Neural crest cell (in vitro differentiated cells): ENCODE measurements at regions not wholly inside any gene's neighbourhood (a gene's known extent, or its start where the extent isn't known, plus 50 kb on each side); places are given as distances from the start of the nearest gene placed in this dataset.

Source experiments
- DNase-seq: peaks from one replicate; pipeline ENCODE4 v3.0.0; 2021; ENCODE audit warnings: low read depth, mixed read lengths, low spot score
- H3K27ac Mint-ChIP-seq: one replicate; pipeline ENCODE4 v1.8.0; 2021; ENCODE audit warnings: mild to moderate bottlenecking, mixed read lengths; ENCODE audit not compliant: unreplicated experiment
- H3K27me3 Mint-ChIP-seq: 2 replicates; pipeline ENCODE4 v1.8.0; 2021; ENCODE audit warnings: low read depth, mild to moderate bottlenecking, mixed read lengths
- H3K36me3 Mint-ChIP-seq: 2 replicates; pipeline ENCODE4 v1.8.0; 2021; ENCODE audit warnings: low read depth, mild to moderate bottlenecking, mixed read lengths
- H3K4me1 Mint-ChIP-seq: 2 replicates; pipeline ENCODE4 v1.8.0; 2021; ENCODE audit warnings: mixed read lengths
- H3K4me3 Mint-ChIP-seq: one replicate; pipeline ENCODE4 v1.8.0; 2021; ENCODE audit warnings: mild to moderate bottlenecking, mixed read lengths
- H3K9me3 Mint-ChIP-seq: 2 replicates; pipeline ENCODE4 v1.8.0; 2021; ENCODE audit warnings: mixed read lengths
- TF ChIP-seq, protein P1 (sequence below): fragments of 200-600 bp; sonication (generic); conservative IDR thresholded peaks from 2 replicates; pipeline ENCODE4 v1.5.0; 2021; ENCODE audit warnings: antibody characterized with exemption, mild to moderate bottlenecking

DNA sequence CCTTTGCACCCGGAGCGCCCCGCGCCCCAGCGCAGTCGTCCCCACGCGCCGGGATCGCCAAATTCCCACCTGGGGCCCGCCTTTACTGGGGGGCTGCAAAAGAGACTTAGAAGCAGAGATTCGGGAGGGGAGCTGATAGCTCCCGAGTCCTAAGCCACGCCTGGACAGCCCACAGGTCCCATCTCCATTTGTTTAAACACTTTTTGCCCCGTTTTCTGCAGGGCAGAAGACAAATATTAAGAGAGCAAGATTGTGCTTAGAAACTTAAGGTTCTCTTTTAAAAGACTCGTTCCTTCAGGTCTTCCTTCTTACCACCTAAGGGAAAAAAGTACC is 299.1 kb upstream of the NFE2L3 start:
- peak overlapping the region; percentile 73 for H3K4me3 Mint-ChIP-seq
- no peaks in the 10 kb centered on the region for H3K36me3 Mint-ChIP-seq
- no peak for DNase-seq
- peaks cover 60% of the 10 kb centered on the region for H3K4me1 Mint-ChIP-seq
- TF ChIP-seq, protein P1, sequence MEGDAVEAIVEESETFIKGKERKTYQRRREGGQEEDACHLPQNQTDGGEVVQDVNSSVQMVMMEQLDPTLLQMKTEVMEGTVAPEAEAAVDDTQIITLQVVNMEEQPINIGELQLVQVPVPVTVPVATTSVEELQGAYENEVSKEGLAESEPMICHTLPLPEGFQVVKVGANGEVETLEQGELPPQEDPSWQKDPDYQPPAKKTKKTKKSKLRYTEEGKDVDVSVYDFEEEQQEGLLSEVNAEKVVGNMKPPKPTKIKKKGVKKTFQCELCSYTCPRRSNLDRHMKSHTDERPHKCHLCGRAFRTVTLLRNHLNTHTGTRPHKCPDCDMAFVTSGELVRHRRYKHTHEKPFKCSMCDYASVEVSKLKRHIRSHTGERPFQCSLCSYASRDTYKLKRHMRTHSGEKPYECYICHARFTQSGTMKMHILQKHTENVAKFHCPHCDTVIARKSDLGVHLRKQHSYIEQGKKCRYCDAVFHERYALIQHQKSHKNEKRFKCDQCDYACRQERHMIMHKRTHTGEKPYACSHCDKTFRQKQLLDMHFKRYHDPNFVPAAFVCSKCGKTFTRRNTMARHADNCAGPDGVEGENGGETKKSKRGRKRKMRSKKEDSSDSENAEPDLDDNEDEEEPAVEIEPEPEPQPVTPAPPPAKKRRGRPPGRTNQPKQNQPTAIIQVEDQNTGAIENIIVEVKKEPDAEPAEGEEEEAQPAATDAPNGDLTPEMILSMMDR, result no peak
- no peaks in the 10 kb centered on the region for H3K9me3 Mint-ChIP-seq
- peaks cover 7% of the 10 kb centered on the region for H3K27me3 Mint-ChIP-seq
- peak overlapping the region; percentile 20 for H3K27ac Mint-ChIP-seq

DNA sequence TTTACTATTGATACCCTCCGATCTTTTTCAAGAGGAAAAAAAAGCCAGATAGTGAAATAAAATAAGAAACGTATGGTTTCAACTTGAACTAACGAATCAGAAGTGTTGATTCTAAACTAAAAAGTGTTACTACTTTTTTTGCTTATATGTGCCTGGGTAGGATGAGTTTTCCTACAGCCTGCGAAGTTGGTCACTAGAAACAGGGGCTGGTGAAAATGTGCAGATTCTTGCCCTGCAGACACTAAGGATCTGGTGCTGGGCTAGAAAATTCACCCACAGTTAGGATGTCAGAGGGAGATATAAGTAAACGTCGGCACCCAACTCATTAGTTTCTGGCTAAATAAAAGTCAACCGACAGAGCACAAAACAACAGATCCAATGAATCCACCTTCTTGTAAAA is 298.7 kb upstream of the NFE2L3 start:
- DNase-seq, result no peak
- Mint-ChIP-seq H3K27ac (peak overlapping the region; percentile 20), H3K9me3 (no peaks in the 10 kb centered on the region), H3K4me1 (peaks cover 56% of the 10 kb centered on the region), H3K36me3 (no peaks in the 10 kb centered on the region), H3K27me3 (peaks cover 7% of the 10 kb centered on the region), H3K4me3 (peak overlapping the region; percentile 73)
- TF ChIP-seq, protein P1, result no peak

DNA sequence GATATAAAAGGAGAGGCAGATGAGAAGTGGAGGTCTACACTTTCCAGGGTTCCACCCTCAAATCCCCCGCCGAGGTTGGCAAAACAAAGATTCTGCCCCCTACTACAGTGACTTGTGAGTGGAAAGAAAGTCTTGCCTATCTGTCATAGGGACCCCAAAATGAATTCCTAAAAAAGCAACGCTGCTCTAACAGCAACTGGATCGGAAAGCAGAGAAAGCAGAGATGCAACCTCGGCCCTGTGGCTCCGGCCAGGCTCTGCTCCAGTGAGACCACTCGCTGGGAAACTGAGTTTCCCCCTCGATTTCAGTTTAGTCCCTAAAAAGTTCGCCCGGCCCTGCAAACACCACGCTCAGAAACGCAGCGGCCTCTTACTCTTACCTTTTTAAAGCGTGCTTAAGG is 297.9 kb upstream of the NFE2L3 start:
- peak overlapping the region; percentile 73 for H3K4me3 Mint-ChIP-seq
- peaks cover 51% of the 10 kb centered on the region for H3K4me1 Mint-ChIP-seq
- peak overlapping the region; percentile 79 for H3K27ac Mint-ChIP-seq
- TF ChIP-seq, protein P1, result no peak
- H3K9me3 Mint-ChIP-seq, result no peaks in the 10 kb centered on the region
- no peak for DNase-seq
- peaks cover 7% of the 10 kb centered on the region for H3K27me3 Mint-ChIP-seq
- no peaks in the 10 kb centered on the region for H3K36me3 Mint-ChIP-seq

DNA sequence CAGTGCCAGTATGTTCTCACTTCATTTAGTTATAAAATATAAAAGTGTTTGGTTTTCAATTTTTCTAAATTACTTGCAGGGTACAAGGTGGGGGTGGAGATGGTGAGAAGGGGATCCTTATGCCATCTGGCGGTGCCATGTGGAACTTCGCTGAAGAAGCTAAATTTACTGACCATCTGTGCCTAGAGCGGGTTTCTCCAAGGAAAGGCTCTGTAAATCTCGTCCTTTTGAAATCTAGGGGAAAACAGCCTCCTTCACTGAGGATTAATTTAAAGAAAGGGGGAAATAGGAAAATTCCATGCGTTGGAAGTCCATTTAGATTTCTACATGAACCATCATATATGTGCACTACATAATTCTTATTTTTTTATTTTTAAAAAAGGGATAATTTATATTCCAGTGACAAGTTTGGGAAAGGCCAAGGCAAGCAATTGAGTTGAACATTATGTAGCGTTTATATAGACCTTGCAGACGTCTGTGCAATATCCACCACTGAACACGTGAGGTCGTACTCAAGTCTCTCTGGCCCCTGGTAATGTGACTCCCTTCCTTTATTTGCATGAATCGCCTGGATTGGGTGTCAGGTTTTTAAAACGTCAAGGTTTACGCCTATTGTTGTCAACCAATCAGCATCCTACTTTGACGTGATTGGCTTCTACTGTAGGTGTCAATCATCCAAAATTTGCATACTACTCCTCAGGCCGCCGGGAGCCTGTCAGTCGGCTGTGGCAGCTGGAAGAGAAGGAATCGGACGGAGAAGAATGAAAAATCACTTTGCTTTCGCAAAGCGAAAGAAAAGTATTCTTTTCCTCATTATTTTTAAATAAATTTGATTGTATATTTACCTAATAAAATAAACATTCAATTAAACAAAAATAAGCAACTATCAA is 297.1 kb upstream of the NFE2L3 start:
- TF ChIP-seq, protein P1, result peak; percentile 80
- Mint-ChIP-seq H3K27ac (no peak overlapping the region), H3K27me3 (peaks cover 7% of the 10 kb centered on the region), H3K4me3 (peak overlapping the region; percentile 84), H3K9me3 (no peaks in the 10 kb centered on the region), H3K4me1 (peaks cover 43% of the 10 kb centered on the region), H3K36me3 (no peaks in the 10 kb centered on the region)
- DNase-seq, result peak; percentile 63

DNA sequence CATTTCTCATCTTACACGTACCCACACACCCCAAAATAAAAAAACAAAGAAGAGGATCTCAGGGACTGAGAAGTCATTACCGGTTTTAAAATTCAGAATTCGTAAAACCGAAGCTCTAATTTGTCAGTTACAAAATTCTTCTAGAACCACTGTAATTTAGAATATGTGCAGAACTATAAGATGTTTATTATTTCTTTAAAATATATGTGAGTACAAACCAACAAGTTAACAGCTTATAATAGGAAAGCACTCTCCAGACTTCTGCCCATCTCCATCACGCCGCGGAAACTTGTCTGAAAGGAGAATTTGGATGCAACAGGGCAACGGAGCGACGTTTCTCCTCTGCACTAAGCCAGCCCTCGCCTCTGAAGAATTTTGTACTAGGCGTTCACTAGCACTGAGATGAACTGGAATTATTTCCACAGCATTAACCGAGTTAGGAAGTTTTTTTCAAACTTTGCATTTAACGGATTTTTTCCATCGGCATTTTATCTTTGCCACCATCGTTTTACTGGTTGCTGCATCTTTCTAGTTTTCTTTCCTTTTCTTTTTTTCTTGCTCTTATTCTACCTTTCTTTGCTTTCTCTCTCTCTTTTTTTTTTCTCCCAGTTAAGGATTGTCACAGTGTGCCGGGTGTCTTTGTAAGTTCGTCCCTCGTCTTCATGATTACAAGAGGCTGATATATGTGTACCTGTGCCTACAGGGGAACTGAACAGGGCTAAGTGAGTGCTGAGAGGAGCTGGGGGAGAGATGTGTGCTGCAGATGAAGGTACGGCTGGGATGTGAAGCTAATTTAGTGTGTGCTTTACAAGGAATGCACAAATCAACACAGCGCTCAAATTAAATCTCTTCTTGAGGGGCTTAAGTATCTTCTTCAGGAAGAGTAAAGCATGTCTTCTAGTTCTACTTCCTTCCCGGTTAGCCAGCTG is 295.9 kb upstream of the NFE2L3 start:
- H3K36me3 Mint-ChIP-seq, result no peaks in the 10 kb centered on the region

More for the DNA sequence above, 295.9 kb upstream of the NFE2L3 start:
- Mint-ChIP-seq H3K27me3 (peaks cover 7% of the 10 kb centered on the region), H3K27ac (no peak overlapping the region), H3K9me3 (no peaks in the 10 kb centered on the region), H3K4me1 (peaks cover 31% of the 10 kb centered on the region), H3K4me3 (no peak overlapping the region)
- DNase-seq, result no peak
- TF ChIP-seq, protein P1, result no peak
